H1 (cell line): ENCODE measurements at regions not wholly inside any gene's neighbourhood (a gene's known extent, or its start where the extent isn't known, plus 50 kb on each side); places are given as distances from the start of the nearest gene placed in this dataset.

Experiments used
- CHD2 ChIP-seq: IDR thresholded peaks from 2 replicates; pipeline ENCODE4 v1.6.1; 2012; ENCODE audit warnings: low read length, improper control_type of control experiment
- CTBP2 ChIP-seq: IDR thresholded peaks from 2 replicates; pipeline ENCODE4 v1.7.0; 2011; ENCODE audit warnings: borderline replicate concordance, mild to moderate bottlenecking, moderate library complexity, mixed read lengths, low read length; ENCODE audit not compliant: insufficient read depth, insufficient read length
- KDM5A ChIP-seq: fragments of 200-600 bp; IDR thresholded peaks from 2 replicates; pipeline ENCODE4 v1.7.1; 2012; ENCODE audit warnings: mild to moderate bottlenecking, low read length, inconsistent platforms, mixed read lengths
- RNF2 ChIP-seq: fragments of 200-900, 300-1000 bp; sonication (generic); IDR thresholded peaks from 2 replicates; pipeline ENCODE4 v1.7.1; 2016; ENCODE audit warnings: borderline replicate concordance, low read depth, mild to moderate bottlenecking, antibody characterized with exemption, low read length; ENCODE audit not compliant: poor library complexity, severe bottlenecking; ENCODE audit errors: missing control alignments
- TAF1 ChIP-seq: IDR thresholded peaks from 2 replicates; pipeline ENCODE4 v1.6.1; 2011; ENCODE audit warnings: mild to moderate bottlenecking, low read depth, low read length

- TF ChIP-seq CHD2 (no peak), TAF1 (no peak), KDM5A (no peak), RNF2 (no peak), CTBP2 (no peak)
Observed at GRCh38 chr13:84265257-84265764, 383.0 kb upstream of the SLITRK1 start (continued).
